Ishikawa (cell line): ENCODE measurements at regions not wholly inside any gene's neighbourhood (a gene's known extent, or its start where the extent isn't known, plus 50 kb on each side); places are given as distances from the start of the nearest gene placed in this dataset.

Experiments
- CEBPB ChIP-seq: IDR thresholded peaks from 2 replicates; pipeline ENCODE4 v1.6.1; 2012
- CREB1 ChIP-seq: IDR thresholded peaks from 2 replicates; pipeline ENCODE4 v1.6.1; 2012; ENCODE audit warnings: low read depth
- EGR1 ChIP-seq: IDR thresholded peaks from 2 replicates; pipeline ENCODE4 v1.6.1; 2012
- EP300 ChIP-seq: IDR thresholded peaks from 2 replicates; pipeline ENCODE4 v1.6.1; 2012; ENCODE audit warnings: borderline replicate concordance
- FOXM1 ChIP-seq: IDR thresholded peaks from 2 replicates; pipeline ENCODE4 v1.6.1; 2012; ENCODE audit warnings: low read depth, borderline replicate concordance
- NFIC ChIP-seq: IDR thresholded peaks from 2 replicates; pipeline ENCODE4 v1.6.1; 2012
- RAD21 ChIP-seq: IDR thresholded peaks from 2 replicates; pipeline ENCODE4 v1.6.1; 2012; ENCODE audit warnings: low read depth
- TAF1 ChIP-seq: IDR thresholded peaks from 2 replicates; pipeline ENCODE4 v1.6.1; 2012; ENCODE audit warnings: low read depth, mild to moderate bottlenecking
- TCF12 ChIP-seq: IDR thresholded peaks from 2 replicates; pipeline ENCODE4 v1.6.1; 2012; ENCODE audit warnings: low read depth
- TEAD4 ChIP-seq: IDR thresholded peaks from 2 replicates; pipeline ENCODE4 v1.6.1; 2012
- YY1 ChIP-seq: IDR thresholded peaks from 2 replicates; pipeline ENCODE4 v1.6.1; 2012; ENCODE audit warnings: low read depth
- ZBTB7A ChIP-seq: IDR thresholded peaks from 2 replicates; pipeline ENCODE4 v1.6.1; 2012; ENCODE audit warnings: low read depth
- TF ChIP-seq, protein P1 (sequence below): IDR thresholded peaks from 2 replicates; pipeline ENCODE4 v1.6.1; 2012
- TF ChIP-seq, protein P2 (sequence below): IDR thresholded peaks from 2 replicates; pipeline ENCODE4 v1.6.1; 2012; ENCODE audit warnings: low read depth, mild to moderate bottlenecking
- TF ChIP-seq, protein P3 (sequence below): IDR thresholded peaks from 2 replicates; pipeline ENCODE4 v1.6.1; 2012

DNA sequence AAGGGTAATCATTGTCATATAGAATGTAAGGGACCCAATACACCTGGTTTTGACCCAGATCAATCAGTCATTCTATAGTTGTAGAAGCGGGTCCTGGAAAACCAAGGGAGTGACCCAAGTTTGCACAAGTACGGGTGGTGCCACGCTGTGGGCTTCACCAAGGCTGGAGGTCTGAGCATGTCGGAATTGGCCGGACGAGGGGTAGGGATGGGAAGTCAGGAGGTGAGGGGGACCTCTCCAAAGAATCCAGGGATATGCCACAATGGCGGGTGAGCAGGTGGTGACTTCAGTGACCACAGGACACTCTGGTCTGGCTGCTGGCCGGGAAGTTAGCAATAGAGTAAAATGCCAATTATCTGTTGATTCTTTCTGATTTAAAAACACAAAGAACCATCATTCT, 186.6 kb upstream of the FOXQ1 start:
- TF ChIP-seq TCF12 = no peak
- no peak for TF ChIP-seq EGR1
- no peak for TF ChIP-seq TEAD4
- TF ChIP-seq YY1 = no peak
- TF ChIP-seq, protein P1, sequence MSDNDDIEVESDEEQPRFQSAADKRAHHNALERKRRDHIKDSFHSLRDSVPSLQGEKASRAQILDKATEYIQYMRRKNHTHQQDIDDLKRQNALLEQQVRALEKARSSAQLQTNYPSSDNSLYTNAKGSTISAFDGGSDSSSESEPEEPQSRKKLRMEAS = no peak
- TF ChIP-seq, protein P2, sequence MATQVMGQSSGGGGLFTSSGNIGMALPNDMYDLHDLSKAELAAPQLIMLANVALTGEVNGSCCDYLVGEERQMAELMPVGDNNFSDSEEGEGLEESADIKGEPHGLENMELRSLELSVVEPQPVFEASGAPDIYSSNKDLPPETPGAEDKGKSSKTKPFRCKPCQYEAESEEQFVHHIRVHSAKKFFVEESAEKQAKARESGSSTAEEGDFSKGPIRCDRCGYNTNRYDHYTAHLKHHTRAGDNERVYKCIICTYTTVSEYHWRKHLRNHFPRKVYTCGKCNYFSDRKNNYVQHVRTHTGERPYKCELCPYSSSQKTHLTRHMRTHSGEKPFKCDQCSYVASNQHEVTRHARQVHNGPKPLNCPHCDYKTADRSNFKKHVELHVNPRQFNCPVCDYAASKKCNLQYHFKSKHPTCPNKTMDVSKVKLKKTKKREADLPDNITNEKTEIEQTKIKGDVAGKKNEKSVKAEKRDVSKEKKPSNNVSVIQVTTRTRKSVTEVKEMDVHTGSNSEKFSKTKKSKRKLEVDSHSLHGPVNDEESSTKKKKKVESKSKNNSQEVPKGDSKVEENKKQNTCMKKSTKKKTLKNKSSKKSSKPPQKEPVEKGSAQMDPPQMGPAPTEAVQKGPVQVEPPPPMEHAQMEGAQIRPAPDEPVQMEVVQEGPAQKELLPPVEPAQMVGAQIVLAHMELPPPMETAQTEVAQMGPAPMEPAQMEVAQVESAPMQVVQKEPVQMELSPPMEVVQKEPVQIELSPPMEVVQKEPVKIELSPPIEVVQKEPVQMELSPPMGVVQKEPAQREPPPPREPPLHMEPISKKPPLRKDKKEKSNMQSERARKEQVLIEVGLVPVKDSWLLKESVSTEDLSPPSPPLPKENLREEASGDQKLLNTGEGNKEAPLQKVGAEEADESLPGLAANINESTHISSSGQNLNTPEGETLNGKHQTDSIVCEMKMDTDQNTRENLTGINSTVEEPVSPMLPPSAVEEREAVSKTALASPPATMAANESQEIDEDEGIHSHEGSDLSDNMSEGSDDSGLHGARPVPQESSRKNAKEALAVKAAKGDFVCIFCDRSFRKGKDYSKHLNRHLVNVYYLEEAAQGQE = no peak
- TF ChIP-seq TAF1 = no peak
- TF ChIP-seq RAD21 = no peak
- no peak for TF ChIP-seq CEBPB
- TF ChIP-seq CREB1 = no peak
- no peak for TF ChIP-seq FOXM1
- TF ChIP-seq NFIC = no peak
- TF ChIP-seq ZBTB7A = no peak

DNA sequence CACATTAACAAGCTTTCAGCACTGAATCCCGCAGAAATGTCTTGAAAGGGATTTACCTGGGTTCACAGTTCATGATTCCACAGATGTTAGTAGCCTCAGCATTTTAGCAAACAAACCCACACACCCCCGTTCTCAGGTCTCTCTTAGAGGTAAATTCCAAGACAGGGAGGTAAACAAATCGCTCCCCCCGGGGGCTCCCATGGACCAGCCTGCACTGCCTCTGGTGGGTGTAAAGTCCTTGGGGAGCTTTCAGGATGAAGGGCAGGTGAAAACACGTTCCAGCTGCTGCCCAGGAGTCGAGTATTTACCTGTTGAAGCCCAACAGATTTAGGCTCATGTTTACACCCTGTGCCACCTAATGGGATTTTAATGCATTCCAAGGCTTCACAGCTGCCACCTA, 187.0 kb upstream of the FOXQ1 start:
- TF ChIP-seq TEAD4 (no peak), EP300 (no peak), NFIC (no peak)

DNA sequence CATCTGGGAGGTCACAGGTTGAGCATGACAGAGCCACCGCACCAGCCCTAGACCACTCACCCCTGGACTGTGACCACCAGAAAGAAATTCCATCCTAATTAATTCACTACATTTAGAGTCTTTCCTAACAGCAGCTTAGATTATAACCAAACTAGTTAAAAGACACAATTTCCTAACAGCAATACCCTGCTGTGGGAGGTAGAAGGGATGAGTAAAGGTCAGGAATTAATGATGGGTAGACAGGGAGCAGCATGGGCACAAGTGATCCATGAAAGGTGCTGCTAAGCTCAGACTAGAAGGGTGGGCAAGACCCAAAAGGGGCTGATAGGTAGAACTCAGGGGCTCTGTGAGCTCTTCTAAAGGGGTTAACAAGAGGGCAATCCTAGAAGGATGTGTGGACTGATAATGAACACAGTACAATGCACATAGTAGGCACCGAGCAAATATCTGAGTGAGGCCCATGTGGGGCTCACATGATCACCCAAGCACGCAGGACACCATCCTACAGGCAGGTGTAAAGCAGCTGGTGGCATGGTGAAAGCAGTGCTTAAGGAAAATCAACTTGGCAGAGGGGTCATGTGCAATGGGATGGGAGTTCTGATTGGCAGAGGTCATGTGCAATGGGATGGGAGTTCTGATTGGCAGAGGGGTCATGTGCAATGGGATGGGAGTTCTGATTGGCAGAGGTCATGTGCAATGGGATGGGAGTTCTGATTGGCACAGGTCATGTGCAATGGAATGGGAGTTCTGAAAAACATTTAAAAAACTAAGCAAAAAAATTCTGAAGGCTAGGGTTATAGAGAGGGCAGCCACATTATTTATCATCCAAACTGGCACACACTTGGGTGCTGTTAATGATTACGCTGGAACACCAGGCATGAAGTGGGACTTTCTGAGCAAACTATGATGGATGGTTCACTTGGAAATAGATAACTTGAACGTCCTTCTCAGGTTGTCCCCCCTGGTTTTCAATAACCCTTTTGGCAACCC, 188.2 kb upstream of the FOXQ1 start:
- TF ChIP-seq EGR1 (no peak), TCF12 (no peak), NFIC (no peak)
- TF ChIP-seq, protein P2 = no peak

DNA sequence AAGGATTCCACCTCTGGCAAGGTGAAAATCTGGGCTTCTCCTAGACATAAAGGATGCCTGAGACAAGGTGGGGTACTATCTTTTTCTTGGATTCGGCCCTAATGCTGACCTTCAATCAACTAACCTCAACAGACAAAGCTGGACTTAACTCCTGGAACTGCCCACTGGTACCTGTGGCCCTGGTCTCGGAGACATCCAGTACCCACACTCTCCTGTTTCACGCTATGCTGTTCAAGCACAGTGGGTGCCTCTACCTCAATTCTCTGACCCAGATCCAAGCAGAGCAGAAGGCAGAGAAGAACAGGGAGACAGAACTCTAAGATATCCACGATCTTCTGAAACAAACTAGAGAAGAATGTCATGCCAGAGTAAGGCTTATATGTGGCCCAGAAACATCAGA, 189.8 kb upstream of the FOXQ1 start:
- TF ChIP-seq FOXM1 (no peak), YY1 (no peak), EP300 (no peak), RAD21 (no peak), NFIC (no peak), ZBTB7A (no peak), TAF1 (no peak)
- TF ChIP-seq, protein P2 = no peak
- TF ChIP-seq, protein P3, sequence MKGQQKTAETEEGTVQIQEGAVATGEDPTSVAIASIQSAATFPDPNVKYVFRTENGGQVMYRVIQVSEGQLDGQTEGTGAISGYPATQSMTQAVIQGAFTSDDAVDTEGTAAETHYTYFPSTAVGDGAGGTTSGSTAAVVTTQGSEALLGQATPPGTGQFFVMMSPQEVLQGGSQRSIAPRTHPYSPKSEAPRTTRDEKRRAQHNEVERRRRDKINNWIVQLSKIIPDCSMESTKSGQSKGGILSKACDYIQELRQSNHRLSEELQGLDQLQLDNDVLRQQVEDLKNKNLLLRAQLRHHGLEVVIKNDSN = no peak
- TF ChIP-seq, protein P1 = no peak

DNA sequence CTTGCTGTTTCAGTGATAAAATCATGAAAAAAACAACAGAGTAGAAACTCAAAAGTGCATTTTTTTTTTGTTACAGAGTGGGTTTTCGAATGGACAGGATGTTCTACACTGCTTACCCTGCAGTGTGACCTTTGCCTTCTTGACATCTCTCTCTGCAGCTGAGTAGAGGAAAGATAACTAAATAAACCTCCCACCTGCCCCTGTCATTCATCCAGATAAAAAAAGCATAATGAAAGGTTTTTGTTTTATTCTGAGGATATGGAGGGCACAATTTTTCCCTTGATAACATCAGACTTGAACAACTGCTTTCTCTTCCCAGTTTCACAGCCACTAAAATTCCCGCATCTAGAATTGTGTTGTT, 193.6 kb upstream of the FOXQ1 start:
- TF ChIP-seq FOXM1 (no peak), NFIC (no peak), TAF1 (no peak), EP300 (no peak), ZBTB7A (no peak), CEBPB (no peak), RAD21 (no peak), TEAD4 (no peak), CREB1 (no peak), TCF12 (no peak), EGR1 (no peak), YY1 (no peak)
- TF ChIP-seq, protein P3 = no peak
- TF ChIP-seq, protein P1 = no peak
- TF ChIP-seq, protein P2 = no peak
